Neural crest cell (in vitro differentiated cells): ENCODE measurements at regions not wholly inside any gene's neighbourhood (a gene's known extent, or its start where the extent isn't known, plus 50 kb on each side); places are given as distances from the start of the nearest gene placed in this dataset.

Experiments used
- DNase-seq: peaks from one replicate; pipeline ENCODE4 v3.0.0; 2021; ENCODE audit warnings: low read depth, mixed read lengths, low spot score
- H3K27ac Mint-ChIP-seq: one replicate; pipeline ENCODE4 v1.8.0; 2021; ENCODE audit warnings: mild to moderate bottlenecking, mixed read lengths; ENCODE audit not compliant: unreplicated experiment
- H3K27me3 Mint-ChIP-seq: 2 replicates; pipeline ENCODE4 v1.8.0; 2021; ENCODE audit warnings: low read depth, mild to moderate bottlenecking, mixed read lengths
- H3K36me3 Mint-ChIP-seq: 2 replicates; pipeline ENCODE4 v1.8.0; 2021; ENCODE audit warnings: low read depth, mild to moderate bottlenecking, mixed read lengths
- H3K4me1 Mint-ChIP-seq: 2 replicates; pipeline ENCODE4 v1.8.0; 2021; ENCODE audit warnings: mixed read lengths
- H3K4me3 Mint-ChIP-seq: one replicate; pipeline ENCODE4 v1.8.0; 2021; ENCODE audit warnings: mild to moderate bottlenecking, mixed read lengths
- H3K9me3 Mint-ChIP-seq: 2 replicates; pipeline ENCODE4 v1.8.0; 2021; ENCODE audit warnings: mixed read lengths
- TF ChIP-seq, protein P1 (sequence below): fragments of 200-600 bp; sonication (generic); conservative IDR thresholded peaks from 2 replicates; pipeline ENCODE4 v1.5.0; 2021; ENCODE audit warnings: antibody characterized with exemption, mild to moderate bottlenecking

DNA sequence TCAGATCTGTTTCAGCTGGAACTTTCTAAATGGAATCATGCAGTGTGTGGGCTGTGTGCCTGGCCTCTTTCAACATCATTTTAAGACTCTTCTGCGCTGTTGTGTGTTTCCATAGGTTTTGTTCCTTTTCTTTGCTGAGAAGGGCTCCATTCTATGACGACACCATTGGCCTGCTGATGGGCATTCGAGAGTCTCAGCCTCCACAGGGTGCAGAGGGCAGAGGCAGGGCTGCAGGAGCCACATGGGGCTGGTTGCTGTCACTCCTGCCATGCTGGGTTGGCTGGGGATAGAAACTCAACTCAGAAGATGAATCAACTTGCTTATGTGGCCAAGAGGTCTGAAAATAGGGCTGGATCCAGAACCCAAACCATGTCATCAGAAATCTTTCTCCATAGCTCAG, 68.5 kb upstream of the SLCO4A1 start:
- peaks cover 48% of the 10 kb centered on the region for H3K27me3 Mint-ChIP-seq
- no peaks in the 10 kb centered on the region for H3K9me3 Mint-ChIP-seq
- H3K4me3 Mint-ChIP-seq, result no peak overlapping the region
- TF ChIP-seq, protein P1, sequence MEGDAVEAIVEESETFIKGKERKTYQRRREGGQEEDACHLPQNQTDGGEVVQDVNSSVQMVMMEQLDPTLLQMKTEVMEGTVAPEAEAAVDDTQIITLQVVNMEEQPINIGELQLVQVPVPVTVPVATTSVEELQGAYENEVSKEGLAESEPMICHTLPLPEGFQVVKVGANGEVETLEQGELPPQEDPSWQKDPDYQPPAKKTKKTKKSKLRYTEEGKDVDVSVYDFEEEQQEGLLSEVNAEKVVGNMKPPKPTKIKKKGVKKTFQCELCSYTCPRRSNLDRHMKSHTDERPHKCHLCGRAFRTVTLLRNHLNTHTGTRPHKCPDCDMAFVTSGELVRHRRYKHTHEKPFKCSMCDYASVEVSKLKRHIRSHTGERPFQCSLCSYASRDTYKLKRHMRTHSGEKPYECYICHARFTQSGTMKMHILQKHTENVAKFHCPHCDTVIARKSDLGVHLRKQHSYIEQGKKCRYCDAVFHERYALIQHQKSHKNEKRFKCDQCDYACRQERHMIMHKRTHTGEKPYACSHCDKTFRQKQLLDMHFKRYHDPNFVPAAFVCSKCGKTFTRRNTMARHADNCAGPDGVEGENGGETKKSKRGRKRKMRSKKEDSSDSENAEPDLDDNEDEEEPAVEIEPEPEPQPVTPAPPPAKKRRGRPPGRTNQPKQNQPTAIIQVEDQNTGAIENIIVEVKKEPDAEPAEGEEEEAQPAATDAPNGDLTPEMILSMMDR, result no peak
- no peak overlapping the region for H3K27ac Mint-ChIP-seq
- DNase-seq, result no peak
- no peaks in the 10 kb centered on the region for H3K36me3 Mint-ChIP-seq
- peaks cover 13% of the 10 kb centered on the region for H3K4me1 Mint-ChIP-seq

DNA sequence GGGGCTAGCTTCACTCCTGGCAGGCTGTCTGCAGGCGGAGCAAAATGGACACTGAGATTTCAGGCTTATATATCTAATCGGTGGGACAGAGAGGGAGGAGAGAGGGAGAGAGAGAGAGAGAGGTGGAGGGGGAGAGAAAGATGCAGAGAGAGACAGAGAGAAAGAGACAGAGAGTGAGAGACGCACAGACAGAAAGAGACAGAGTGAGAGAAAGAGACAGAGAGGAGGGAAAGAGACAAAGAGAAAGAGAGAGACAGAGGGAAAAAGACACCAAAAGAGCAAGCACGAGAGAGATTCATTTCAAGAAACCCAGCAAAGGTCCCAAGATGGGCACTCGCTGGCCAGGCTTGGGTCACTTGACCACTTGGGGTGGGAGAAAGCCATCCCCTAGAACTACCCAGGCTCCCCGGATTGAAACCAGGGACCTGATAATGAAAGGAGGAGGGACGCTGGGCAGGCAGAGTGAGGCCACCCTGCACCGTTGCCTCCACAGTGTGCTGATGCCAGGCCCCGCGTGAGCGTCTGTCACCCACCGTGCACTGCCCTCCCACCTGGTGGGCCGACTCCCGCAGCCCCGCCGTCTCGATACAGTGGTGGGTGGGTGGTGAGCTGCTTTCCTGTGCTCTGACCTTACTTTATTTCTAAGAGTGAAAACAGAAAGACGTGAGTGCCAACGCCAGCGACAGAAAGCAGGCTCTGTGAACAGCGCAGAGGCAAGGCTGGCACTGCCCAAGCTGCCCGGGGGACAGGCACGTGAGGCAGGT, 67.9 kb upstream of the SLCO4A1 start:
- Mint-ChIP-seq H3K36me3 (no peaks in the 10 kb centered on the region), H3K4me1 (peaks cover 13% of the 10 kb centered on the region), H3K27me3 (peaks cover 54% of the 10 kb centered on the region), H3K27ac (no peak overlapping the region), H3K4me3 (no peak overlapping the region), H3K9me3 (no peaks in the 10 kb centered on the region)
- no peak for DNase-seq
- TF ChIP-seq, protein P1, result no peak

DNA sequence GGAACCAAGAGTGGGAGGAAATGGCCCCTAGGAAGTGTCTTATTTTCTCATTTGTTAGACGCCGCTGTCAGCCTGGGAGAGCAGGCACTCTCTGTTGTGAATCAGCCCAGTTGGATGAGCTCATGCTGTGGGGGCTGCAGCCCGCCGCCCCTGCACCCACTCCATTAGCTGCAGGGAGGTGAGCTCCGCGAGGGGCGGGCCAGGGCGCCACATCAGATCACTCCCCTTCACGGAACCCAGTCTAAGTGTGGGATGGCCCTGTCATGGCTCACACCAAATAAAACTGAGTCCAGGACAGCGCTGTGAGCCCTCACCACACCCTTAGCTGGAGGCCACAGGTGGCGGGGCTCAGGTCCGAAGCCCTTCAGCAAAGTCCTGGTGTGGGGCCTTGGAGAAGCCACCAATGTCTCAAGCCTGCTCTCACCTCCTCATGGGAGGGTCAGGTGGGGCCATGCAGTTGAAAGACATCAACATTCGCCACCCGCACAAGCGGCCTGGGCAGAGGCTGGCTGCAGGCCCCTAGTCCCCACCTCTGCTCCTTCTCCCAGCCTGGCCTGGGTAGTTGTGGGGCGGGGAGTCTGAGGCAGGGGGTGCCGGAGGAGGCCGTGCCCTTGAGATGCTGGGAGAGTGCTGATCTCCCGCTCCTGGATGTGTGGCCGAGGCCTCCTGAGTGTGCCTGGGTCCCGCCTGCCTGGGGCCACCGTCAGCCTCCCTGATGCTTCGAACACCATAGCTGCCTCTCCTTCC, 66.2 kb upstream of the SLCO4A1 start:
- Mint-ChIP-seq H3K27me3 (peaks cover 59% of the 10 kb centered on the region), H3K9me3 (no peaks in the 10 kb centered on the region), H3K4me1 (peaks cover 16% of the 10 kb centered on the region), H3K27ac (no peak overlapping the region), H3K36me3 (no peaks in the 10 kb centered on the region), H3K4me3 (no peak overlapping the region)
- DNase-seq, result no peak
- TF ChIP-seq, protein P1, result no peak

DNA sequence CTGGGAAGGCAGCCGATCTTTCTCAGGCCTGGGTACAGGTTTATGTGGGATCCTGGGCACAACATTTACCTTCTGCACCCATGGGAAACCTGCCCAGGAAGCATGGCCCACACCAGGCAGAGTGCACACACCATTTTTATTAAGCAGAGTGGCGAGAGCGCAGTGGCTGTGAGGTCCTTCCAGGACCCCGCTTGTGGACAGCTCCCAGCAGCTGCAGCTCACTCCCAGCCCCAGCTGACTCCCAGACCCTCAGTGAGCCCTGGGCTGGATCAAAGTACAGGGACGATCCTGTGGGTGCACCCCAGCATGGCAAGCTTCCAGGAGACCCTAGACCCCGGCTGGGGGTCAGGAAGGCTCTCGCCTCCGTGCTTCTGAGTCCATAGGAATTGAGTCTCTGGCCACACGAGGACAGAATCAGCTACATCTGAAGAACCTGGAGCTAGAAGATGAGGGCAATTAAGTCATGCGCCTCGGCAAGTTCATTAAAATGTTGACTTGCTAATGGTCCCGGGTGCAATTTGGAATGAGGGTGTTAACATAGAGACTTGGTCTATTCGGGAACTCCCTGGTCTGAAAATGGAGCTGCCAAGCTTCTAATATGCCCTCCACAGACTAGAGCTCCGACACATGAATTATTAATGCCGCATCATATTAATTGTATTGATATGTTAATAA, 65.4 kb upstream of the SLCO4A1 start:
- TF ChIP-seq, protein P1, result no peak
- H3K4me3 Mint-ChIP-seq, result no peak overlapping the region
- DNase-seq, result no peak
- peaks cover 61% of the 10 kb centered on the region for H3K27me3 Mint-ChIP-seq
- H3K9me3 Mint-ChIP-seq, result no peaks in the 10 kb centered on the region
- H3K36me3 Mint-ChIP-seq, result no peaks in the 10 kb centered on the region
- no peak overlapping the region for H3K27ac Mint-ChIP-seq
- peaks cover 15% of the 10 kb centered on the region for H3K4me1 Mint-ChIP-seq

DNA sequence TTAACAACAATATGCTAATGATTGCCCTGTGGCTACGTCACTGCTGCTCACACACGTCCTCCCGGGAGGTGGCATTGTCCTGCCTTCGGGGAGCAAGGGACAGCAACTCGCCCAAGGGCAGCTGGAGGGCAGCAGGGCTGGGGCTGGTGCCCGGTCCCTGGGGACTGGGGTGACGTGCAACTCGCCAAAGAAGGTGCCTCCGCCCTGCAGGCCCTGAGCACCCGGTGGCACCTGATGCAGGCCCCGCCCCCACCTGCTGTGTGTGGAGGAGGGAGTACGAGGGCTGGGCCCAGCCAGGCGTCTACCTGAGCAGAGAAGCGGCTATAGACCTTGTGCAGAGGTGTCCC, 64.8 kb upstream of the SLCO4A1 start:
- no peaks in the 10 kb centered on the region for H3K9me3 Mint-ChIP-seq
- peaks cover 60% of the 10 kb centered on the region for H3K27me3 Mint-ChIP-seq
- no peak overlapping the region for H3K27ac Mint-ChIP-seq
- no peak for DNase-seq
- H3K4me1 Mint-ChIP-seq, result peaks cover 15% of the 10 kb centered on the region
- TF ChIP-seq, protein P1, result no peak
- no peak overlapping the region for H3K4me3 Mint-ChIP-seq
- H3K36me3 Mint-ChIP-seq, result no peaks in the 10 kb centered on the region
